HS-27A (cell line): ENCODE measurements at regions not wholly inside any gene's neighbourhood (a gene's known extent, or its start where the extent isn't known, plus 50 kb on each side); places are given as distances from the start of the nearest gene placed in this dataset.

Experiments
- DNase-seq: peaks from one replicate; pipeline ENCODE4 v3.0.0-alpha.2; 2012; ENCODE audit warnings: low read depth, missing footprints

DNA sequence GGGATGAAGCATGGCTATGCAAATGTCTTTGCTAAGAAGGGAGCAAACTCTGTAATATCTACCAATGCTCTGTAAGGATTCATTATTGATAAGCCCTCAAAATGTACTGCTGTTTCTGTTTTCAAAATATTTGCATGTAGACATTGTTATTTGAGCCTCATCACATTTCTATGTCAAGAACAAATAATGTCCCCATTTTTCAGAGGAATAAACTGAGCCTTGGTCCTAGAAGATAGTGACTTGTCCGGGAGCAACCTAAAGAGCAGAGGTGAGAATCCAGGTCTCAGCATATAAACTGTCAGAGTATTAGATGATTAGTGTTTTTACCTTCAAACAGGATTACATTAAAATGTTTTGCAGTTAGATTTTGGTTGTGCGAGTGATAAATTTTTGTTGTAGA is 125.5 kb upstream of the SRRM4 start:
- DNase-seq: no peak

DNA sequence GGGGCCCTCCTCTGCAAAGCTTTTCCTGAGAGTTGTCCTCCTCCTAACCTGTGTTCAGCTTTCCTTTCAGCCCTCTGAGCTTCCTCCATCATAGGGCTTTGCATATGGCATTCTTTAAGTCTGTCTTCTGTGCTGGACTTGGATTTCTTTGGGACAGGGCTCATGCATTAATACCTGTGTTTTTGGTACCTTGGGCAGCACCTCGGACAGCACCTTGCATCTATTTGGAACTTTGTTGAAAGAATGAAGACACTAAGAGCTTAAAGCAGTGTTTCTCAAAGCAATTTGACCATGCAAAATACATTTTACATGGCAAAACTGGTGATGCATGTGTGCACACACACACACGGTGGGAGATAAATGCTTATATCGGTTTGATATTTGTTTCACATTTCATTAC is 115.0 kb upstream of the SRRM4 start:
- DNase-seq: no peak

DNA sequence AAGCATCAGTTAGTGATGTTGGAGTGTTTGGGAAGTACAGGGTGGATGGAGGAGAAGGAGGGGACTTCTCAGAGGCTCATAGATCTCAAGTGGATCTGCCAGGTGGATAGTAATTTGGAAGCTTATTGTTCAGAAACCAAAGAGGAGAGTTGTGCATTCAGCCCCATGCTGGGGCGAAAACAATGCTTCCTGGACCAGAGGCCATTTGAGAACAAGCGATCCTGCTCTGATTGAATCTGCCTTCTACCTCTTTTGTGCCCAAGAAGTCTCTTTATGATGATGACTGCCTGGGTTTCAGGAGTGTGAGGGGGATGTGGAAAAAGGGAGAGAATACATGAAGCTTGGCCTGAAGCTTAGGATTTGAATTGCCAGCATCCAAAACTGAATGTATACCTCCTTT is 110.8 kb upstream of the SRRM4 start:
- DNase-seq: no peak

DNA sequence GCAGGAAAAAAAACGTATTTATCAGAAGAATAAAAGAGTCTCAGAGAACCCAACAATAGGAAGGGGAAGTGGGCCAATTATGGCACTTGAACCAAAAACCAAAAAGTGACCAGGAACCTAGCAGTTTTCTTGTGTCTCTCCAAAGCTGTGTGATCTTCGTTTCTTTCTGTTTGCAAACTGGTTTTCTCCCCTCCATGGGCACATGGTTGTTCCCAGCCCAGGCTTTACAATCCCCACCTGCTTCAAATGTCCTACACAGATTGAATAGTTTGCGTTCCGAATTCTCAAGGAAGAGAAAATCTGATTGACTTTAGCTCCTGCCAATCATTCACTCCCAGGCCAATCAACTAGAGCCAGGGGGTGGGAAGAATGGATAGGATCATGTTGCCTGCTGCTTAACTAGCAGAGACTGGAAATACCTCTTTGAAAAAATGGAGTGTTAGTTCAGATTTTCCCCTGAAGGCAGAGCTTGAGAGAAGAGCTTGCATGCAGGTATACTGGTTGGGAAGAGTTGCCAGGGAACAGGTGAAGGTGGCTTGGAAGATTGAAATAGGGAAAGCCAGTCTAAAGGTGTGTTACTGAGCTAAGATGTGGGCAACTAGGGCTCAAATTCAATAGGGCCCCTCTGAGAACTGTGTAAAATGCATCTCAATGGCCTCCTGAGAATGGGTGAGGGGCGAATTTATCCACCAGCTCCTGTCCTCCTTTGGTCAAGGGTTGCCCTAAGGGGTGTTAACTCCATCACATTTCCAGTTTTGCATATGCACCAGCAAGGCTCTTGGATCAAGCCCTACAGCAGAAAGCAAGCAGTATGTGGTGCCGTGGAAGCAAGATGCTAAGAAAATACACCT is 106.4 kb upstream of the SRRM4 start:
- DNase-seq: no peak

DNA sequence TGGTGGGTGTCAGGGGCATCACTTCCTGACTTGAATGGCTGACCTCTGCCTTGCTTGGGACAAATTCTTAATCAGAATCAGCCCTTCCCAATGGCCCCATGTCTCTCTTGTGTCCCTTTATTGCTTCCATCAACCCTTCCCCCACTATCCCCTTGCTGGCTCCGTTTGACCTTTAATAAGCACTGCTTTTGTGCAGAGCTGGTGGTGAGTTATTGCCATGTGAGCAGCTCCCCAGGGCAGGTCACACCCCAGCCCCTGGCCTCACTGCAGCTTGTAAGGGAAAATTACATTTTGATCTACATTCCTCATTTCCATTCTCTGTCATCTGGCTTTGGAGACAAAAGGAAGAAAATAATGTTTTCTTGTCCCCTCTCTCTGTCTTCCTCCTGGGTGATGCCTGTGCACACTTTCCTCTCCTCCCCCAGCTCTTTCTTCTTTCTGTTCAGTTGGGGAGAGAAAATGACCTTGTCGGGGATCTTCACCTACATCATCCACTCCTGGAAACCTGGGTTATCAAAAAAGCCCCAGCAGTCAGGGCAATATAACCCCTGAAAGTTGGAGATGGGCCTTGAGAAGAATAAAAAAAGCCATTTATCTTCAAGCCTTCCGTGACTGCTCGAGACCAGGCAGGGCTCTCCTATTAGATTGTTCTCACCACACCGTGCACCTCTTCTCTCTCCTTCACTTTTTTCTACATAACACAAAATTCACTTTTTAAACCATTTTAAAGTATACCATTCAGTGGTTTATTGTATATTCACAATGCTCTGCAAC is 100.4 kb upstream of the SRRM4 start:
- no peak for DNase-seq

DNA sequence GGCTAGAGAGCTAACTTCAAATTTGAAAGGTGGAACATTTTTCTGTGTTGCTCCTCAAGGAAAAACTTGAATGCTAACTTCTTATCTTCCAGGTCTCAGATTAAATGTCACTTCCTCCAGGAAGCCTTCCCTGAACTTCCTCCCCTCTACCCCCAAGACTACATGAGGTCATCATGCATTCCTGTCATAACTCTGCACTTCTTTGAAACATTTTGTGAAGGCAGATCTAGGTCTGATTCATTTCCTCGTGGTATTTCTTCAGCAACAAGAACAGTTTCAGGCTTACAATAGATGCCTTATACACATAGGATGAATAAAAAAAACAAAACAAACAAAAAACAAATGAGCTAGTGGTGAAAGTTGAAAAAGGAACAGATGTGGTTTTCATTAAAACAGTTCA is 97.1 kb upstream of the SRRM4 start:
- no peak for DNase-seq

DNA sequence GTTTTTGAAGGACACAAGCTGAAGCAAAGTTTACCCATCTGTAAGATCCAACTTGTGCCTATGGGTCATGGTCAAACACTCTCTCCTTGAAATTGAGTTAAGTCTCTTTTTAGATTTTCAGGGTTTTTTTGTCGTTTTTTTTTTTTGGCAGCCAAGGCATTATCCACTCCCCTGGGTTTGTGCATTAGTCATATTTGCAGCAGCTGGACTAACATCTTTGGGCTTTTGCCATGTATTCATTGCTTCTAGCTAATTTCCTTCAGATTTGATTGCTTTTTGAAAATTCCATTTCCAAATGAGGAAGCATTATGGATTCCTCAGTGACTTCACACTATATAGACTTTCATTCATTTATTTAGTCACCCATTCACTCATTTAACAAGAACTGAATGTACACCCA is 80.3 kb upstream of the SRRM4 start:
- no peak for DNase-seq

DNA sequence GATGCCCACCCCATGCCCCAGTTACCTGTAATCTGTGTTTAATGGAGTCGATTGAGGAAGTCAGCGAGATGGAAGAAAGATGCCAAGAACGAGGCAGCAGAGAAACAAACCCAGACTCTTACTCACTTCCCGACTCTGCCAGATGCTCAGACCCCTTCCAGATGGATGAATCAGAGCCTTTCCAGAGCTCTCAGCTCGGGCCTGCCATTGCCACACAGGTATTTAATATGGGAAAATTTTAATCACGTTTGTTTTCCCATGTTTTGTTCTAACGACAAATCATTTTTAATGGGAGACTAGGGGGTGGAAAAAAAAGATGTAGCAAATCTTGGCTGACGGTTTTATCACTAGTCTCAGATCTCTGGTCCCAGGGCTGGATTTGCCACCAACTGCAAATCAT is 72.5 kb upstream of the SRRM4 start:
- no peak for DNase-seq

DNA sequence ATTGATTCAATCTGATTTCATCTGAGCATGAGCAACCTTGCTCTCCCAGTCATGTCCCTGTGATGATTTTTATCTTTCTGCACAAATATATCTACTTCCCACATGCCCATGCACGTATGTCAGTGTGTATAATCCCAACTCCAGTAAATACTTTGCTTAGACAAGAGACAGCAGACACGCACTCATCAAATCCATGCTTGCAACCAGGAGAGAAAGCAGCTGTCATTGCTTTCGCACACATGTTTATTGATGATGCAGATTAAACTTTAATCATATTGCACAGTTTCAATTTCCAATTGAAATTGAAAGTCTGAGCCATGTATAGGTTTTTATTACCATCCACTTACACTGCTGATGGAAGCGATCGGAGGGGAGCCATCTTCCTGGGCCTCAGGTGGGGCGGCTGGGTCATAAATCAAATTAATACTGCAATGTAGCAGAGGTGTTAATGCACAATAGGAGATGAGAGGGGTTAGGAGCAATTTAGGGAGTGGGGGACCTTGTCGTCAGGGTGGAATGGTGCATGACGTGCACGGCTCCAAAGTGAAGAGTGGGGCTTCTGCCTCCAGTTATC is 68.6 kb upstream of the SRRM4 start:
- no peak for DNase-seq

DNA sequence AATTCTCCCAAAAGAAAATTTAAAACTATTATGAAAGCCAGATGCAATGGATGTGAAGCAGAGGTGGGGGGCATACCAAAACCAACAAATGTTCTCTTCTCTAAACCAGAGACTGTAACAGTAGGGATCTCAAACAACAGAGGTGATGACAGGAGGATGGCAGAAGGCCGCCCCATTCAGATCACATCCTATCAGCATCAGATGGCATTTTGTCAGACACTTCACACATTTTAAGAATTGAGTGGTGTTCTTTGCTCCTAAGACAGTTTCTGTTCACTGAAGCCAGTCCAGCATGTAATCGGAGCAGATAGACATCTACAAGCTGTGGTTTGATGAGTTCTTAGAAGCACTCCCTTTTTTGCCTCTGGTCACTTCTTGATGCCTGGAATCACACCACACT is 59.6 kb upstream of the SRRM4 start:
- no peak for DNase-seq

DNA sequence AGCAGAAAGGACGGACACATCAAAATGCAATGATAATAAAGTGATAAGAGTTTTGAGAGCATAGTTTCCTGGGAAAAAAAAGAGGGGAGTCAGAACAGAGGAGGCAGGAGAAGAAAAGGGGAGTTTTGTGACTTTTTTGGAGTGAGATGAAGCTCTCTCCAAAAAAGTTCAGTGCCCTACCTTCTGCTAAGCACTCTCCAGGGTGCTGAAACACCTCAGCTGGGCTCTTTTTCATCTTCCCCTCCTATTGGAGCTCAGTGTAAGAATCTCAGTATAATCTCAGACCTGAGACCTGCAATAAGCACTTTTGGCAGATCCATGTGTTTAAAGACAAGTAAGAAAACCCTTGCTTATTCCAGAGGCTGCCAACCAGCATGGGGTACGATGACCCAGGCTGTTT is 58.9 kb upstream of the SRRM4 start:
- DNase-seq: no peak

DNA sequence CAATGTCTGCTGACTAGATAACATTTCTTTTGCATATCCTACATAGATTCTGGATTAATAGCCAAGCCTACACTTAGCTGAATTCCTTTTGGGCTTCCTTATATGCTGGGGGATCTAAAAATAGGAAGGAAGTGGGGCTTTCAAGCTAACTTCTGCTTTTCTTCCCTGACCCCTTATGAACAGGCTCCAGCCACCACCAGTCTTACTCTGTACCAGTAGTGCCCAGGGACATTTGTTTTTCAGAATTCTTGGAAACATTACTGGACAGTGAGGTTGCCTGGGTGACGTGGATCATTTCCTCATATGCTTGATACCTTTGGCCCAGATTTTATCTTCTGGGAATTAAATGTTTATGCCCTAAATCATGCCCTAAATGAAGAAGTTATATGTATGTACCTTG is 55.9 kb upstream of the SRRM4 start:
- DNase-seq: no peak

DNA sequence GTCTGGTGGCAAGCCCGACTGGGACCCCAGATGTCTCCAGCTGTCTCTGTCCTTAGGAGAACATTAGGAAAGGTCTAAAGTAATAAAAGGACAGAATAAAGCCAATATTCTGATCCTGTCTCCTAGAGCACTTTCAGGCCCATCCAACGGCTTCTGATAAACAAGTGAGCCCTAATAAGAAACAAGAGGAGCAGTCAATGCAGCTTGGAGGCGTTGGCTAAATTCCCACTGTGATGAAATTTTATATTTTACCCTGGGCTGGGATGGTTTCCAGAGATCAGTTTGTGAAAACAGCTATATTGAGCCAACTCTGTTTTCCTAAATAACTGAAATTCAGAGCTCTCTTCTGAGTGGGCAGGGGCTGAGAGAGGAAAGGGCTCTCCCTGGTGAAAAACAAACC is 55.5 kb upstream of the SRRM4 start:
- DNase-seq: no peak
